Sigmoid colon (tissue), 6 donors: ENCODE measurements at regions not wholly inside any gene's neighbourhood (a gene's known extent, or its start where the extent isn't known, plus 50 kb on each side); places are given as distances from the start of the nearest gene placed in this dataset.

Experiments
- DNase-seq: peaks from one replicate; pipeline ENCODE4 v3.0.0-alpha.2; 2019
- H3K27ac ChIP-seq, 4 donors: fragments of 200-600 bp; sonication (generic); one replicate each; pipeline ENCODE4 v1.5.1; 2016 to 2019; ENCODE audit warnings: mild to moderate bottlenecking in 1 of 4
- H3K27me3 ChIP-seq, 3 donors: fragments of 200-600 bp; sonication (generic); one replicate each; pipeline ENCODE4 v1.5.1; 2019; ENCODE audit warnings: mild to moderate bottlenecking in 1 of 3
- H3K36me3 ChIP-seq, 4 donors: fragments of 200-600 bp; sonication (generic); one replicate each; pipeline ENCODE4 v1.5.1; 2016 to 2019
- H3K4me1 ChIP-seq, 4 donors: fragments of 200-600 bp; sonication (generic); one replicate each; pipeline ENCODE4 v1.5.1; 2017 to 2019
- H3K4me3 ChIP-seq, 4 donors: fragments of 200-600 bp; sonication (generic); one replicate each; pipeline ENCODE4 v1.5.1; 2017 to 2019; ENCODE audit warnings: mild to moderate bottlenecking in 2 of 4, moderate library complexity in 1 of 4
- H3K9me3 ChIP-seq, 4 donors: fragments of 200-600 bp in 3 of 4; sonication (generic) in 3 of 4; one replicate each; pipeline versions ENCODE4 v1.5.1 to v1.6.1; 2013 to 2019
- CTCF ChIP-seq, 4 experiments: fragments of 450-650 bp in 3 of 4; fragments of 200-600 bp in 1 of 4; IDR thresholded peaks; one replicate each; pipeline ENCODE4 v1.5.1; 2016 to 2019; ENCODE audit warnings: antibody characterized with exemption in 4 of 4, mild to moderate bottlenecking in 3 of 4, moderate library complexity in 2 of 4
- EP300 ChIP-seq, 4 donors: sonication (generic); formaldehyde crosslinking; IDR thresholded peaks; one replicate each; pipeline ENCODE4 v1.6.1; 2017; ENCODE audit warnings: antibody characterized with exemption in 4 of 4
- POLR2A ChIP-seq, 2 donors: fragments of 450-650 bp; IDR thresholded peaks; one replicate each; pipeline ENCODE4 v1.6.1; 2016; ENCODE audit warnings: antibody characterized with exemption in 2 of 2, mild to moderate bottlenecking in 2 of 2, moderate library complexity in 2 of 2
- POLR2AphosphoS5 ChIP-seq, 4 donors: sonication (generic); formaldehyde crosslinking; IDR thresholded peaks; one replicate each; pipeline ENCODE4 v1.6.1; 2017; ENCODE audit warnings: antibody characterized with exemption in 4 of 4
- WGBS, 2 donors: extraction: QIAGEN DNeasy Blood & Tissue Kit; methylation state at CpG; one replicate each; pipeline ENCODE4 v1.1.7; 2013; 5-methylcytosine and 5-hydroxymethylcytosine counted together
- intact Hi-C: fragments of 100-400 bp; cut with DNase I; formaldehyde crosslinking; loops from one replicate; pipeline ENCODE4 v1.15.1; 2023
- donor health status: healthy with polysubstance abuse.
- donor health status: healthy.

- 32 to 67% methylated on average over 2 of the region's 2 CpGs for WGBS, 2 donors
- TF ChIP-seq CTCF (IDR thresholded peaks at IDR 0.05) (no peak), EP300 (IDR thresholded peaks at IDR 0.05) (no peak), POLR2AphosphoS5 (IDR thresholded peaks at IDR 0.05) (no peak), POLR2A (IDR thresholded peaks at IDR 0.05) (no peak)
- Histone ChIP-seq H3K27ac (no peak overlapping the region), H3K4me3 (no peak overlapping the region), H3K9me3 (no peaks in the 10 kb centered on the region), H3K36me3 (no peaks in the 10 kb centered on the region), H3K4me1 (no peaks in the 10 kb centered on the region), H3K27me3 (no peaks in the 10 kb centered on the region)
- no peak for DNase-seq
- intact Hi-C loops, result no loop called here
These were observed 1100.6 kb downstream of the GALC start for GRCh38 chr14:86892152-86892956.

- Histone ChIP-seq H3K4me3 (no peak overlapping the region), H3K27me3 (no peaks in the 10 kb centered on the region), H3K36me3 (no peaks in the 10 kb centered on the region), H3K9me3 (peaks cover 0 to 8% (median 0%) of the 10 kb centered on the region in 4 donors), H3K27ac (no peak overlapping the region), H3K4me1 (no peaks in the 10 kb centered on the region)
- DNase-seq, result no peak
- WGBS, 2 donors, result 79 to 90% methylated on average over 4 of the region's 4 CpGs
- intact Hi-C loops, result no loop called here
- TF ChIP-seq EP300 (IDR thresholded peaks at IDR 0.05) (no peak), POLR2AphosphoS5 (IDR thresholded peaks at IDR 0.05) (no peak), POLR2A (IDR thresholded peaks at IDR 0.05) (no peak), CTCF (IDR thresholded peaks at IDR 0.05) (no peak)
These were observed 1107.7 kb downstream of the GALC start for GRCh38 chr14:86885280-86885679.

GRCh38 chr14:86884498-86884897 is 1108.5 kb downstream of the GALC start:
- no peak overlapping the region for H3K4me3 ChIP-seq
- intact Hi-C loops, result no loop called here
- TF ChIP-seq CTCF (IDR thresholded peaks at IDR 0.05) (no peak), POLR2A (IDR thresholded peaks at IDR 0.05) (no peak), EP300 (IDR thresholded peaks at IDR 0.05) (no peak), POLR2AphosphoS5 (IDR thresholded peaks at IDR 0.05) (no peak)
- no peak for DNase-seq
- no peaks in the 10 kb centered on the region for H3K36me3 ChIP-seq
- H3K9me3 ChIP-seq, result peaks cover 0 to 8% (median 0%) of the 10 kb centered on the region in 4 donors
- no peak overlapping the region for H3K27ac ChIP-seq
- H3K27me3 ChIP-seq, result no peaks in the 10 kb centered on the region
- no peaks in the 10 kb centered on the region for H3K4me1 ChIP-seq

GRCh38 chr14:86882818-86883217 is 1110.2 kb downstream of the GALC start:
- DNase-seq, result no peak
- no peaks in the 10 kb centered on the region for H3K4me1 ChIP-seq
- no peaks in the 10 kb centered on the region for H3K36me3 ChIP-seq
- WGBS, 2 donors, result 25 to 55% methylated on average over 3 of the region's 3 CpGs
- no peaks in the 10 kb centered on the region for H3K27me3 ChIP-seq
- peaks cover 0 to 8% (median 0%) of the 10 kb centered on the region in 4 donors for H3K9me3 ChIP-seq
- no peak overlapping the region for H3K27ac ChIP-seq
- no peak overlapping the region for H3K4me3 ChIP-seq
- TF ChIP-seq POLR2A (IDR thresholded peaks at IDR 0.05), result no peak
- TF ChIP-seq POLR2AphosphoS5 (IDR thresholded peaks at IDR 0.05), result no peak
- no peak for TF ChIP-seq CTCF (IDR thresholded peaks at IDR 0.05)
- TF ChIP-seq EP300 (IDR thresholded peaks at IDR 0.05), result no peak
- intact Hi-C loops, result no loop called here

- Histone ChIP-seq H3K36me3 (no peaks in the 10 kb centered on the region), H3K27ac (no peak overlapping the region), H3K4me1 (no peaks in the 10 kb centered on the region), H3K4me3 (no peak overlapping the region), H3K9me3 (no peaks in the 10 kb centered on the region), H3K27me3 (no peaks in the 10 kb centered on the region)
- TF ChIP-seq EP300 (IDR thresholded peaks at IDR 0.05) (no peak), CTCF (IDR thresholded peaks at IDR 0.05) (no peak), POLR2AphosphoS5 (IDR thresholded peaks at IDR 0.05) (no peak), POLR2A (IDR thresholded peaks at IDR 0.05) (no peak)
- DNase-seq, result no peak
- intact Hi-C loops, result no loop called here
- WGBS, 2 donors, result 87 to 92% methylated on average over 3 of the region's 3 CpGs
These were observed 1127.0 kb downstream of the GALC start for GRCh38 chr14:86865934-86866333.
